Karpas-422 (cell line): ENCODE measurements at regions not wholly inside any gene's neighbourhood (a gene's known extent, or its start where the extent isn't known, plus 50 kb on each side); places are given as distances from the start of the nearest gene placed in this dataset.

ENCODE experiments used
- DNase-seq: peaks from one replicate; pipeline ENCODE4 v3.0.0-alpha.2; 2015
- H2AFZ ChIP-seq: fragments of 200-600 bp; sonication (generic); 2 replicates; pipeline ENCODE4 v1.6.1; 2014; ENCODE audit warnings: antibody characterized with exemption, low read length, mixed read lengths
- H3K27ac ChIP-seq: fragments of 200-600 bp; sonication (generic); 2 replicates; pipeline ENCODE4 v1.5.1; 2014; ENCODE audit warnings: mild to moderate bottlenecking, low read length, moderate library complexity
- H3K27me3 ChIP-seq: fragments of 200-600 bp; sonication (generic); 2 replicates; pipeline ENCODE4 v1.6.1; 2014; ENCODE audit warnings: low read length, mixed read lengths
- H3K36me3 ChIP-seq: fragments of 200-600 bp; sonication (generic); 2 replicates; pipeline ENCODE4 v1.6.1; 2014; ENCODE audit warnings: low read length, mixed read lengths; ENCODE audit not compliant: insufficient read depth
- H3K4me1 ChIP-seq: fragments of 200-600 bp; sonication (generic); 2 replicates; pipeline ENCODE4 v1.6.1; 2014; ENCODE audit warnings: mild to moderate bottlenecking, low read length, mixed read lengths
- H3K4me2 ChIP-seq: fragments of 200-600 bp; sonication (generic); 2 replicates; pipeline ENCODE4 v1.6.1; 2014; ENCODE audit warnings: low read length, low read depth, mild to moderate bottlenecking; ENCODE audit not compliant: poor library complexity, severe bottlenecking
- H3K4me3 ChIP-seq: fragments of 200-600 bp; sonication (generic); 2 replicates; pipeline ENCODE4 v1.5.1; 2014; ENCODE audit warnings: mild to moderate bottlenecking, antibody characterized with exemption, low read length, mixed read lengths
- H3K79me2 ChIP-seq: fragments of 200-600 bp; sonication (generic); 2 replicates; pipeline ENCODE4 v1.6.1; 2014; ENCODE audit warnings: mild to moderate bottlenecking, low read length, mixed read lengths
- H3K9ac ChIP-seq: fragments of 200-600 bp; sonication (generic); 2 replicates; pipeline ENCODE4 v1.6.0; 2014; ENCODE audit warnings: low read length
- H3K9me2 ChIP-seq: fragments of 200-600 bp; sonication (generic), shearing (Covaris generic); replicated peaks from 2 replicates; pipeline ENCODE4 v1.6.0; 2014; ENCODE audit warnings: mild to moderate bottlenecking, low read length, moderate library complexity; ENCODE audit not compliant: insufficient read depth
- H3K9me3 ChIP-seq: fragments of 300-700, 200-600 bp; sonication (generic); 2 replicates; pipeline ENCODE4 v1.6.1; 2014; ENCODE audit warnings: low read length, mixed read lengths
- H4K20me1 ChIP-seq: fragments of 200-600 bp; sonication (generic); 2 replicates; pipeline ENCODE4 v1.6.1; 2014; ENCODE audit warnings: mild to moderate bottlenecking, antibody characterized with exemption, low read length, low read depth; ENCODE audit not compliant: insufficient read depth

DNA sequence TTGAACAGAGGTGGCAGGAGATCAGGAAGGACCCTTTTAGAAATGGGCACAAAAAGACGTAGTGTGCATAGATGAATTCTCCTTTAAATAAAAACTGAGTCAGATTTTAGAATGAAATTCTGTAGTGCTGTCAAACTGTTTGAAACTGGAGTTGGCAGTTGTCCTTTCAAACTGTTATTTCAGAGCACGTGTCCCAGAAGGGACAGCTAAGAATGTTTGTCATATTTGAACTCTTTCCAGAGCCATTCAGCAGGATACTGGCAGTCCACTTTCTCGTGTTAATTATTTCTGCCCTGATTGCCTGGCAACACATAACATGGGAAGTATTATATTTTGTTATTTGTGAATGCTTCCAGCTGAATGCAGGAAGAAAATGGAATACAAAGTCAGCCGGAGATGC lies 212.3 kb upstream of the DPYD start:
- Histone ChIP-seq H3K79me2 (no peaks in the 10 kb centered on the region), H3K27me3 (no peaks in the 10 kb centered on the region), H3K4me3 (no peak overlapping the region), H3K9me3 (no peaks in the 10 kb centered on the region), H3K27ac (no peak overlapping the region), H2AFZ (no peak overlapping the region), H3K36me3 (no peaks in the 10 kb centered on the region), H3K9me2 (no peaks in the 10 kb centered on the region), H3K9ac (no peak overlapping the region), H3K4me2 (no peak overlapping the region), H3K4me1 (no peaks in the 10 kb centered on the region), H4K20me1 (no peaks in the 10 kb centered on the region)
- no peak for DNase-seq

DNA sequence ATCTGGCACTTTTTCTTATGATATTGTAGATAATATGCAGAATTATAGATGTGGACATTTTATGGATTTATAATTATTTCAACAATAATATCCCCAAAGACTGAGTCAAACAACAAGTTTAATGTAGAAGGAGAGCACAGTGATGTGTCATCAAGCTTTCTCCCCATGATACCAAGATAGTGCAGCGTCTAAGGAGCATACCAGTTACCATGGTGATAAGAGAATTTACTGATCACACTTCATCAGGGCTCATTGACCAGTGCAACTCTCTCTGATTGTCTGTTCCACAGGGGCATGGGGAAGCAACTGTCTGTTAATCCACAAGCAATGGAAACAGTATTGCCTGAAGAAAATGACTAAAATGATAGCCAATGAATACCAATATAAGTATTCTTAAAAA lies 209.6 kb upstream of the DPYD start:
- Histone ChIP-seq H3K4me3 (no peak overlapping the region), H3K9ac (no peak overlapping the region), H3K9me2 (no peaks in the 10 kb centered on the region), H3K27ac (no peak overlapping the region), H4K20me1 (no peaks in the 10 kb centered on the region), H2AFZ (no peak overlapping the region), H3K9me3 (no peaks in the 10 kb centered on the region), H3K79me2 (no peaks in the 10 kb centered on the region), H3K36me3 (no peaks in the 10 kb centered on the region), H3K27me3 (no peaks in the 10 kb centered on the region), H3K4me1 (no peaks in the 10 kb centered on the region), H3K4me2 (no peak overlapping the region)
- no peak for DNase-seq

DNA sequence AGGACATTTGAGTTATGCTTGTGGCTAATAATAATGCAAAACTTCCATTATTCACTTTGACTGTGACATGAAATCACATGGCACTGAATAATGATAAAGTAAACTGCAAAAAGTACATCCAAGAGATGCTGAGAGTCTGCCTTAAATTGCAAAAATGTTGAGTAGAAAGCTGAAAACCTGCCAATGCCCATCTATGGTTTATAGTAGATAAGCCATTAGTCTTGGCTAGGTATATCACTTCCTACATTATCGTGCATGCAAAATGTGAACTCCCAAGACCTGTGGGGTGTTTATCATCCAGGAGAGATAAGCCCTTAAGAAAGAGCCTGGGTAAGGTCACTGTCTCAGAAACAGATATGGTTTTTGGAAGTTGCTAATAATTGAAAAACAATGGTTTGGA lies 208.7 kb upstream of the DPYD start:
- Histone ChIP-seq H2AFZ (no peak overlapping the region), H3K27me3 (no peaks in the 10 kb centered on the region), H3K9ac (no peak overlapping the region), H3K79me2 (no peaks in the 10 kb centered on the region), H3K4me2 (no peak overlapping the region), H3K9me3 (no peaks in the 10 kb centered on the region), H3K9me2 (no peaks in the 10 kb centered on the region), H4K20me1 (no peaks in the 10 kb centered on the region), H3K4me3 (no peak overlapping the region), H3K36me3 (no peaks in the 10 kb centered on the region), H3K4me1 (no peaks in the 10 kb centered on the region), H3K27ac (no peak overlapping the region)
- no peak for DNase-seq

- H3K36me3 ChIP-seq = no peaks in the 10 kb centered on the region
- no peaks in the 10 kb centered on the region for H4K20me1 ChIP-seq
- no peaks in the 10 kb centered on the region for H3K9me3 ChIP-seq
- no peak overlapping the region for H3K4me3 ChIP-seq
- H3K27me3 ChIP-seq = no peaks in the 10 kb centered on the region
- H3K9ac ChIP-seq = no peak overlapping the region
- H3K9me2 ChIP-seq = no peaks in the 10 kb centered on the region
- no peak overlapping the region for H2AFZ ChIP-seq
- H3K4me1 ChIP-seq = no peaks in the 10 kb centered on the region
- H3K4me2 ChIP-seq = no peak overlapping the region
- DNase-seq = no peak
- H3K27ac ChIP-seq = no peak overlapping the region
- no peaks in the 10 kb centered on the region for H3K79me2 ChIP-seq
These were observed 205.9 kb upstream of the DPYD start for GRCh38 chr1:98126740-98127139.

- Histone ChIP-seq H3K9me2 (no peaks in the 10 kb centered on the region), H3K79me2 (no peaks in the 10 kb centered on the region), H2AFZ (no peak overlapping the region), H3K9ac (no peak overlapping the region), H4K20me1 (no peaks in the 10 kb centered on the region), H3K4me3 (no peak overlapping the region), H3K4me2 (no peak overlapping the region), H3K4me1 (no peaks in the 10 kb centered on the region), H3K27me3 (no peaks in the 10 kb centered on the region), H3K27ac (no peak overlapping the region), H3K9me3 (no peaks in the 10 kb centered on the region), H3K36me3 (no peaks in the 10 kb centered on the region)
- DNase-seq = no peak
These were observed 200.8 kb upstream of the DPYD start for GRCh38 chr1:98121646-98122045.

- Histone ChIP-seq H3K9me3 (no peaks in the 10 kb centered on the region), H3K9me2 (no peaks in the 10 kb centered on the region), H3K9ac (no peak overlapping the region), H3K4me3 (no peak overlapping the region), H2AFZ (no peak overlapping the region), H3K27me3 (no peaks in the 10 kb centered on the region), H3K27ac (no peak overlapping the region), H3K36me3 (no peaks in the 10 kb centered on the region), H3K4me1 (no peaks in the 10 kb centered on the region), H3K4me2 (no peak overlapping the region), H4K20me1 (no peaks in the 10 kb centered on the region), H3K79me2 (no peaks in the 10 kb centered on the region)
- peak; percentile 58 for DNase-seq
These were observed 199.0 kb upstream of the DPYD start for GRCh38 chr1:98119796-98120195.

DNA sequence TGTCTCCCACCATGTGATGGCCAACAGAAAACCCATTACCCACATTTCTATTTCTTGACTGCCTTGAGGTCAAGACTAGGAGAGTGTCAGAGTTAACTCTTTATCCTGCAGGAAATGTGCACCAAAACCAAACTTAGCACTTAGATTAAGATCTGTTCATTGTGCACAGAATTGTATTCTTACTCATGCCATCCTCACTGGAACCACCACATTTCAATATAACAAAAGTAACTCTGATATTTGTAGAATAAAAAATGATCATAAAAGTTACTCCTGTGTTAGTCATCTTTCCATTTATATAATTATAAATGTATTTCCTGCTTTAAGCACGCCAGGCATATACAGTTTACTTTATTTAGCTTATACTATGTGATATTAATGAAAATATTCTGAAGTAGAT lies 193.0 kb upstream of the DPYD start:
- Histone ChIP-seq H3K79me2 (no peaks in the 10 kb centered on the region), H3K9me3 (no peaks in the 10 kb centered on the region), H3K27me3 (no peaks in the 10 kb centered on the region), H3K36me3 (no peaks in the 10 kb centered on the region), H3K9ac (no peak overlapping the region), H3K4me2 (no peak overlapping the region), H3K9me2 (no peaks in the 10 kb centered on the region), H3K4me3 (no peak overlapping the region), H3K27ac (no peak overlapping the region), H4K20me1 (no peaks in the 10 kb centered on the region), H2AFZ (no peak overlapping the region), H3K4me1 (no peaks in the 10 kb centered on the region)
- DNase-seq = no peak

DNA sequence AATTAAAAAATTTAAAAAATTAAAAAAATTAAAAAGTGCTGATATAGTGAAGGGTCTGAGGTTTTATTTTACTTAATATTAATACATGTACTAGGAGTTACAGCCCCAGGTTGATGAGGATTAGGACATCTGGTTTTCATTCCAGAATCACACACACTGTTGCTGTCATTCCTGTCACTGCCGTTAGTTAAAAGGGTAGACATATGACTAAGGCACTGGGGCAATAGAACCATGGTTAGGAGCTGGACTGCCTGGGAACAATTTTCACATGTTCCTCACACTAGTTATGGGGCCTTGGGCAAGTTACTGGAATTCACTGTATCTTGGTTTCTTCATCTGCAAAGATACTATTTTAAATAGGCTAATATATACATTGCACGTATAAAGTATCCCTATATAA lies 191.8 kb upstream of the DPYD start:
- Histone ChIP-seq H3K9me2 (no peaks in the 10 kb centered on the region), H3K9me3 (no peaks in the 10 kb centered on the region), H3K27me3 (no peaks in the 10 kb centered on the region), H3K4me1 (no peaks in the 10 kb centered on the region), H3K27ac (no peak overlapping the region), H2AFZ (no peak overlapping the region), H4K20me1 (no peaks in the 10 kb centered on the region), H3K36me3 (no peaks in the 10 kb centered on the region), H3K9ac (no peak overlapping the region), H3K79me2 (no peaks in the 10 kb centered on the region), H3K4me3 (no peak overlapping the region), H3K4me2 (no peak overlapping the region)
- DNase-seq = no peak

GRCh38 chr1:98110674-98111073 lies 189.8 kb upstream of the DPYD start:
- Histone ChIP-seq H3K4me1 (no peaks in the 10 kb centered on the region), H3K9me2 (no peaks in the 10 kb centered on the region), H3K4me2 (no peak overlapping the region), H3K9me3 (peaks cover 6% of the 10 kb centered on the region; the same call in 1 of the 2 replicates), H2AFZ (no peak overlapping the region), H3K27ac (no peak overlapping the region), H3K9ac (no peak overlapping the region), H3K36me3 (no peaks in the 10 kb centered on the region), H4K20me1 (no peaks in the 10 kb centered on the region), H3K79me2 (no peaks in the 10 kb centered on the region), H3K27me3 (no peaks in the 10 kb centered on the region), H3K4me3 (no peak overlapping the region)
- no peak for DNase-seq
